Activated CD8-positive, alpha-beta T cell treated with anti-CD3 and anti-CD28 coated beads for 36 hours (primary cell): ENCODE measurements at regions not wholly inside any gene's neighbourhood (a gene's known extent, or its start where the extent isn't known, plus 50 kb on each side); places are given as distances from the start of the nearest gene placed in this dataset.

ENCODE experiments used
- ATAC-seq: fragments of 200-7000 bp; cut with Tn5 transposase; one replicate; pipeline ENCODE4 v1.10.0; 2021; ENCODE audit warnings: mild to moderate bottlenecking, moderate library complexity
- CTCF ChIA-PET: fragments of 350-600 bp; sonication (Branson Sonifier 250); formaldehyde crosslinking; loops from one replicate; lab custom pipeline; 2021; ENCODE audit warnings: antibody characterized with exemption; lab: Charles Lee
- POLR2A ChIA-PET: fragments of 350-600 bp; sonication (Branson Sonifier 250); formaldehyde crosslinking; loops from one replicate; lab custom pipeline; 2021; ENCODE audit warnings: antibody characterized with exemption; lab: Charles Lee
- DNase-seq: peaks from one replicate; pipeline ENCODE4 v3.0.0-alpha.2; 2020
- H3K27ac Mint-ChIP-seq: one replicate; pipeline ENCODE4 v1.8.0; 2021; ENCODE audit warnings: mild to moderate bottlenecking, mixed read lengths
- H3K27me3 Mint-ChIP-seq: one replicate; pipeline ENCODE4 v1.8.0; 2021; ENCODE audit warnings: mixed read lengths
- H3K36me3 Mint-ChIP-seq: one replicate; pipeline ENCODE4 v1.8.0; 2021; ENCODE audit warnings: low read depth, mixed read lengths
- H3K4me1 Mint-ChIP-seq: one replicate; pipeline ENCODE4 v1.8.0; 2021; ENCODE audit warnings: low read depth, mixed read lengths
- H3K4me3 Mint-ChIP-seq: one replicate; pipeline ENCODE4 v1.8.0; 2021; ENCODE audit warnings: mild to moderate bottlenecking, moderate library complexity, mixed read lengths
- H3K9me3 Mint-ChIP-seq: one replicate; pipeline ENCODE4 v1.8.0; 2021; ENCODE audit warnings: mixed read lengths
- CTCF ChIP-seq: fragments of 200-600 bp; IDR thresholded peaks from one replicate; pipeline ENCODE4 v1.8.0; 2022; ENCODE audit warnings: antibody characterized with exemption, mild to moderate bottlenecking
- intact Hi-C: fragments of 100-400 bp; cut with micrococcal nuclease; formaldehyde crosslinking; loops from one replicate; pipeline ENCODE4 v1.10.0; 2022

GRCh38 chr3:22792533-22792932 is 410.6 kb upstream of the UBE2E2 start:
- TF ChIP-seq CTCF: no peak
- ATAC-seq: no peak
- Mint-ChIP-seq H3K9me3 (peaks cover 6% of the 10 kb centered on the region), H3K4me1 (no peaks in the 10 kb centered on the region), H3K27me3 (no peaks in the 10 kb centered on the region), H3K27ac (no peak overlapping the region), H3K4me3 (no peak overlapping the region), H3K36me3 (no peaks in the 10 kb centered on the region)
- ChIA-PET CTCF (no interaction called here), POLR2A (no interaction called here)
- no peak for DNase-seq
- intact Hi-C loops: no loop called here

- TF ChIP-seq CTCF: no peak
- H3K27me3 Mint-ChIP-seq: no peaks in the 10 kb centered on the region
- no peak overlapping the region for H3K4me3 Mint-ChIP-seq
- no peaks in the 10 kb centered on the region for H3K36me3 Mint-ChIP-seq
- no peaks in the 10 kb centered on the region for H3K9me3 Mint-ChIP-seq
- DNase-seq (no peak), ATAC-seq (no peak)
- no peaks in the 10 kb centered on the region for H3K4me1 Mint-ChIP-seq
- ChIA-PET CTCF (no interaction called here), POLR2A (no interaction called here)
- no peak overlapping the region for H3K27ac Mint-ChIP-seq
- intact Hi-C loops: no loop called here
Measured at GRCh38 chr3:22795917-22796316, 407.2 kb upstream of the UBE2E2 start.

GRCh38 chr3:22798461-22798860 is 404.7 kb upstream of the UBE2E2 start:
- Mint-ChIP-seq H3K27me3 (no peaks in the 10 kb centered on the region), H3K9me3 (no peaks in the 10 kb centered on the region), H3K27ac (no peak overlapping the region), H3K36me3 (no peaks in the 10 kb centered on the region), H3K4me1 (no peaks in the 10 kb centered on the region), H3K4me3 (no peak overlapping the region)
- no peak for DNase-seq
- no peak for TF ChIP-seq CTCF
- POLR2A ChIA-PET: no interaction called here
- intact Hi-C loops: no loop called here
- ATAC-seq: no peak
- CTCF ChIA-PET: no interaction called here

- POLR2A ChIA-PET: no interaction called here
- CTCF ChIA-PET: no interaction called here
- no peaks in the 10 kb centered on the region for H3K27me3 Mint-ChIP-seq
Measured at GRCh38 chr3:22819209-22819608, 383.9 kb upstream of the UBE2E2 start.

GRCh38 chr3:22835041-22835440 is 368.1 kb upstream of the UBE2E2 start:
- H3K9me3 Mint-ChIP-seq: peaks cover 3% of the 10 kb centered on the region
- ChIA-PET POLR2A (no interaction called here), CTCF (no interaction called here)
- TF ChIP-seq CTCF: no peak
- DNase-seq: no peak
- H3K27ac Mint-ChIP-seq: no peak overlapping the region
- no peak overlapping the region for H3K4me3 Mint-ChIP-seq
- ATAC-seq: no peak
- no peaks in the 10 kb centered on the region for H3K4me1 Mint-ChIP-seq
- H3K27me3 Mint-ChIP-seq: no peaks in the 10 kb centered on the region
- H3K36me3 Mint-ChIP-seq: no peaks in the 10 kb centered on the region
- intact Hi-C loops: no loop called here

More at GRCh38 chr3:22819209-22819608, 383.9 kb upstream of the UBE2E2 start:
- ATAC-seq (no peak), DNase-seq (no peak)
- H3K4me1 Mint-ChIP-seq: no peaks in the 10 kb centered on the region
- TF ChIP-seq CTCF: no peak
- H3K27ac Mint-ChIP-seq: no peak overlapping the region
- H3K9me3 Mint-ChIP-seq: no peaks in the 10 kb centered on the region
- intact Hi-C loops: no loop called here
- no peak overlapping the region for H3K4me3 Mint-ChIP-seq
- H3K36me3 Mint-ChIP-seq: no peaks in the 10 kb centered on the region
